GM04503 (cell line): ENCODE measurements at regions not wholly inside any gene's neighbourhood (a gene's known extent, or its start where the extent isn't known, plus 50 kb on each side); places are given as distances from the start of the nearest gene placed in this dataset.

Experiments used
- DNase-seq: peaks from one replicate; pipeline ENCODE4 v3.0.0-alpha.2; 2012; ENCODE audit warnings: low read depth

DNA sequence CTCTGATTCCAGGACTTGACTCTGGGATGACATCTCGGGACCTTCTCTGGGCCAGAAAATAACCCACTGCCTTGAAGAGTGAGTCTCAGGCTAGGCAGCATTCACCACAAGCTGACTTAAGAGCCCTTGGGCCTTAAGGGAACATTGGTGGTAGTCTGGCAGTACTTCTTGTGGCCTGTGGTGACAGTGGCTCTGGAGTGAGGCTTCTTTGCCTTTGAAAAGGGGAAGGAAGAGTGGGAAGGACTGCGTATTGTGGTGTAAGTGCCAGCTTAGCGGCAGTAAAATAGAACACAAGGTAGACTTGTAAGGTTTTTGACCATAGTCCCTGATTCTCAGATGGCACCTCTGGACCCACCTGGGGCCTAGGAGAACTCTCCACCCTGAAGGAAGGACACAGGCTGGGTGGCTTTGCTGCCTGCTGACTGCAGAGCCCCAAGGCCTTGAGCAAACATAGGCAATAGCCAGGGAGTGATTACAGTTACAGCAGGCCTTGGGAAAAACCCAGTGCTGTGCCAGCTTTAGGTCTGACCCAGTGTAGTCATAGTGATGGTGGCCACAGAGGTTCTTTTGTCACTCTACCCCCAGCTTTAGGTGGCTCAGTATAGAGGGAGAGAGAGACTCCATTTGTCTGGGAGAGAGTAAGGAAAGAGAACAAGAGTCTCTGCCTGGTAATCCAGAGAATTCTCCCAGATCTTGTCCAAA lies 483.9 kb downstream of the SH2D4B start:
- DNase-seq = no peak

DNA sequence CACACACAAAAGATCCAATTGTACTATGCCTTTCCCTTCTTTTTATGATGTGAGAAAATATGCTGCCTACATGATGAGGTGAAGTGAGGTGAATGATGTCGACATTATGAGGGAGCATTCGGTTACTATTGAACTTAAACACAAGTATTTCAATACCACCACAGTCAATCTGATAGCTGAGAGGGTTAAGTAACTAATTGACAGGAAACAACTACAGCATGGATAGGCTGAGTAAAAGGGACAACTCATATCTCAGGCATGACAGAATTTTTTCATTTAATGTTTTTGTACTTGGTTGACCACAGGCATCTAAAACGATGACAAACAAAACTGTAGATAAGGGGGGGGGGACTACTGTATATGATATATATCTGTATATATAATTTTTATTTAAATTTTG lies 488.9 kb downstream of the SH2D4B start:
- no peak for DNase-seq

DNA sequence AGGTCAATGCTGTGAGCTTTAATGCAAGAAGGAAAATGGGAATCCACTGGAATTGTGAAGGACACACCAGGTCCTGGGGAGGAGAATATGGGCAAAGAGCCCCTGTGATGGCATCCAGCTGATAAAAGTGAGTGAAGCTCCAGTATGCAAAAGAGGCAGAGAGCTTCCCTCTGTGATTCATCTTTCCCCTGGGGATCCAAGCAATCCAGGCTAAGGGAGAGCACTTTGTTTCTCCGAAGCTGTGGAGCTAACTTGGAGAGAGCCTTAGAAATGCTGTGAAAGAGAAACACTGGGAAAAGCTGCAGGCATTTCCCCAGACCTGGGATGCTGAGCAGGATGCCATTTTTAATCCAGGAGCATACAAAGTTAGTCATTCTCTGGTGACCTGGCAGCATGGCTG lies 489.5 kb downstream of the SH2D4B start:
- no peak for DNase-seq

DNA sequence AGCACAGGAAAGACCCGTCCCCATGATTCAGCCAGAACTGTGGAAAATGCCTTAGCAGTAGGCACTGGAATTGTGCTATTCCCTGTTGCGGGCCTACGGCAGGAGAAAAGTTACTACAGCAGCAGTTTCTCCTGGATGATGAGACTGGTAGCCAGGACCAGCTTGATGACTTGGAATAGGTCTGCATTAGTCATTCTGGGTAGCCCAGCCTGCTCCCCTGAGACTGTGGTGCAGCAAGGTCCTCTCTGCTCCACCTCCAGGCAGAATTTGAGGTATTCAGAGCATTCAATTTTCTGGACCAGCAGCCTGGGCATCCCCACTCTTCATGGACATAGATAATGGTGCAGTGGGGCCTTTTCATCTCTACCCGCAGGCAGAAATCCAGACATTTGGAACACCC lies 490.0 kb downstream of the SH2D4B start:
- no peak for DNase-seq

DNA sequence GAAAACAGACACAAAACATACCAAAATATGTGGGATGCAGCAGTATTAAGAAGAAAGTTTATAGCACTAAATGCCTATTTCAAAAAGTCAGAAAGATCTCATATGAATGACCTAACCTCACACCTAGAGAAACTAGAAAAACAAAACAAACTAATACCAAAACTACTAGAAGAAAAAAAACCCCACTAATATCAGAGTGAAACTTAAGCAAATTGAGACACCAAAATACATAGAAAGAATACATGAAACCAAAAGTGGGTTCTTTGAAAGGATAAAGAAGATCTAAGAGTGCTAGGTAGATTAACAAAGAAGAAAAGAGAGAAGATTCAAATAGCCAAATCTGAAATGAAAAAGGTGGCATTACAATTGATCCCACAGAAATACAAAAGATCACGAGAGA lies 494.1 kb downstream of the SH2D4B start:
- no peak for DNase-seq

DNA sequence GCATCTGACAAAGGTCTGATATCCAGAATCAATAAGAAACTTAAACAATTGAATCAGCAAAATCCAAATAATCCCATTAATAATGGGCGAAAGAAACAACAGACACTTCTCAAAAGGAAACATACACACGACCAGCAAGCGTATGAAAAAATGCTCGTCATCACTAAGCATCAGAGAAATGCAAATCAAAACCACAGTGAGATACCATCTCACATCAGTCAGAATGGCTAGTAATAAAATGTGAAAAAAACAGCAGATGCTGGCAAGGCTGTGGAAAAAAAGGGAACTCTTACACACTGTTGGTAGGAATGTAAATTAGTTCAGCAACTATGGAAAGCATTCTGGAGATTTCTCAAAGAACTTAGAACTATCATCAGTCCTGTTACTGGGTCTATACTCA lies 496.7 kb downstream of the SH2D4B start:
- DNase-seq = no peak

DNA sequence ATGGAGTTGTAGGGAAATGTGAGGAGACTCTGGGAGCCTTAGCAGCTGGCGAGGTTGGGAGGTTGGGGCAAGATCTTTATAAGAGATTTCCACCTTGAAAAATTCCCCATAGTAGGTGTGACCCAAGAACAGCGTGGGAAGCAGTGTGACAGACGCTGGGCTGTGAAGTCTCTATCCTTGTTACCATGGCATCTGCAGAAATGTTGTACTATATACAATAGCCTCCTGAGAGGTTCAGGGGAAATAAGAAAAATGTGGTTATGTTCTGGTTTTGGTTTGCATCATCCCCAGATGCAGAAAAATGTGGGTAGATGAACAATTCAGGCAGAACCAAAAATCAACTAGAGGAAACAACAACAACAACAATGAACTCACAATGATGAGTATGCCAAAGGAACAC lies 498.6 kb downstream of the SH2D4B start:
- DNase-seq = no peak

DNA sequence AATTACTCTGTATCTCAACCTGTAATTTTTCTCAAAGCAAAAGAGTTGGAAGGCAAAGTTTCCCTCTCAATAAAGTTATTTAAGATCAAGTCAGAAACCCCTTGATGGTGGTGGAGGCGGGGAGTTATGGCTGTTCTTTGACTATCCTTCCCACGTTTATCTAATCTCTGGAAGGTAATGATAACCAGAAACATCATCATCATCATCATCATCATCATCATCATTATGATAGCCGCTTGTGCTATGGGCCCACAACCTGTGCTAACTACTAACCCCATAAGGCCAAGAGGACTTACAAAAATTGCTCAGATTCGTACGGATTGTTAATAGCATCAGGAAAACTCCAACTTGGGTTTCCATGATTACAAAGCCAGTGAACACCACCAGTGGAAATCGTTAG lies 502.3 kb downstream of the SH2D4B start:
- no peak for DNase-seq

DNA sequence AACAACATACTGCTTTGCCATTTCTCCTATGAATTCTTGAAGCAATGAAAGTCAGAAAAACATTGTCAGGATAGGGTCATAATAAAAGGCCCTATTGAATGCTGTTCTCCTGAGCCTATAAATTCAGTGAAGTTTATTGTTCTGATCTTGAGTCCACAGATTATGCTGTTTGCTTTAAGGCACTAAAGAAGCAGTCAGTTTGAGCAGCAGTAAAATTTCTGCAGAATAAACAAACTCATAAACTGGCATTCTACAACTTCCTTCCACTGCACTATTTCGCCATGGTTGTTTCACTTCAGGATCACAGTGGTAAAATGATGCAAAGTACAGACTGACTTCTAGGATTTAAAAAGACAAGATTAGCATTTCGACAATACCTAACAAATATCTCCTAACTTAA lies 503.2 kb downstream of the SH2D4B start:
- DNase-seq = no peak

DNA sequence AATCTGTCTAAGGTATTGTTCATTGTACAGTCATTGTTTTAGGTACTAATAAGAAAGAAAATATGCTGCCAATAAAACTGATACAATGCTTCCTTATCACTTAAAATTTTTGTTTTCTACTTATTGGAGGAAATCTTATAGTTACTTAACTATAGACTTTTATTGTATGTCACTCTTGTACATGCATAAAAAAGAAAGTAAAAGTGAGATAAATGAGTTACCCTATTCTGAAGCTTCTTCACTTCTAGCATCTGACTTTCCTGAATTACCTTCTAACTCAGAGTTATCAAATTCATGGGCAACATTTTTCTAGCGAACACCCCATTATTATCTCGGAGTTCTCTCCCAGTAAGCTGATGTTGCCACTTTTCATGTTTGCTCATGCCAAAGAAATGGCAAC lies 504.9 kb downstream of the SH2D4B start:
- DNase-seq = no peak

DNA sequence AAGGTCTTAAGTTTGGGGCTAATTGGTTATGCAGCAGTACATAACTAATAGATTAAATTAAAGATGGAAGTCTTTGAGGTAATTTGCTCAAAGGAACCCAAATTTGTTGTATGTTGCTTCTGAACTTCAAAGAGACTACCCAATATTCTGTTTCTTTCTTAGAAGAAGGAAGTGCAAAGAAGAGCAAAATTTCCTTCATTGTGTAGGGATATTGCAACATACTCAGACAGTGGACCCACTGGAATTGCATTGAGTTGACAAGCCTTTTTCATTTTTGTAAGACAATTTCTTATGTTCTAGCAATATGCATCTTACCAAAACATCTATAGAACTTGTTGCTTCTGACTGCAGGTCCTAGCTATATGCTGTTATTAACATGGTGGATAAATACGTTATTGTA lies 527.8 kb downstream of the SH2D4B start:
- DNase-seq = no peak

DNA sequence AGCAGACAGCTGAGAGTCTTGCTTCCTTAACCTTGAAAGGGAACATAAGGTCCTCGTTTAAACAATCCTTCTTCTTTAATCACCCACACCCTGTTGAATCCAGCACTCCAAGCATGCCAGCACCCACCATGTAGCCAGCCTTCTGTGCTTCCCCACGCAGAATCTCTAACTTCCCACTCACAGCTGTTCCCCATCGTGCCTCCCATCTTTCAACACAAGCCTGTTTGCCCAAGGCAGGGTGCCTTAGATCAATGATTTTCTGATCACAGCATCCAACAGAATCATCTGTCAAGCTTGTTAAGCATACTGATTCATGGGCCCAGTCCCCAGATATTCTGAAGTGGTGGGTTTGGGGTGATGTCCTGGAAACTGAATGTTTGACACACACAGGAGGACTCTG lies 530.8 kb downstream of the SH2D4B start:
- no peak for DNase-seq

DNA sequence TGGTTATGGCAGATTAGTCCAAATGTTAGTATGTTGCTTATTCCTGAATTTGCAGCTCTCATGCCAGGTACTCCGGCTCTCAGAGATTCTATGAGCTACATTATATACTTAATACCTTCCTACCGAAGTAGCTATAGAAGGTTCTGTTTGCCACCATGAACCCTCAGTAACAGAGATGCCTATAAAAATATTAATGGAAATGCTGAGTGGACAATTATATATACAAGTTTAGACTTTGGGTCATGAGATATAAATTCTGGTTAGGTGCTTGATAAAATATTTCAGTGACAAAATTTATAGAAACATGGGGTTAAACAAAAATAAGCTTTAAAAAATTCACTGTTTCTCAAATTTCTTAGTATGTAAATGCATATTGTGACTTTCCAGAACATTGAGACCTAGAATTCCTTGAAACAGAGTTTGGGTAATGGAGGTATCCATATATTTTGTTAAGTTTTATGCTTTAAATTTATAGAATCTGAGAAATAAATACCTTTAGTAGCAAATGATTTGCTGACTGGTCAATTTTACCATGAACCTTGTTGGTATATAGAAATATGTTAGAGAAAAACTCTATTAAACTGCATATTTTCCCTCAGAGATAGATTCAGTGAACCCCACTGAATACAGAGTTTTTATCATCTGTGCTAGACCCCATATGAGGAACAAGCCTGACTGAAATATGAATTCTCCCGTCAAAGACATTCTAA lies 533.5 kb downstream of the SH2D4B start:
- no peak for DNase-seq

DNA sequence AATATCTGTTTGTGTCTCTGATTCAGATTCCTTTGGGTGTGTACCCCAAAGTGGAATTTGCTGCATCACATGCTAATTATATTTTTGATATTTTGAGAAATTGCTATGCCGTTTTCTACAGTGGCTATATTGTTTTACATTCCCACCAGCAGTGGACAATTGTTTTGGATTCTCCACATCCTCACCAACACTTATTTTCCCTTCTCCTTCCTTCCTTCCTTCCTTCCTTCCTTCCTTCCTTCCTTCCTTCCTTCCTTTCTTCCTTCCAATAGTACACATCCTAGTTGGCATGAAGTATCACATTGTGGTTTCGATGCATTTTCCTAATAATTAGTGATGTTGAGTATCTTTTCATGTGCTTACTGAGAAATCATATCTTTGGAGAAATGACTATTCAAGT lies 535.5 kb downstream of the SH2D4B start:
- DNase-seq = no peak

DNA sequence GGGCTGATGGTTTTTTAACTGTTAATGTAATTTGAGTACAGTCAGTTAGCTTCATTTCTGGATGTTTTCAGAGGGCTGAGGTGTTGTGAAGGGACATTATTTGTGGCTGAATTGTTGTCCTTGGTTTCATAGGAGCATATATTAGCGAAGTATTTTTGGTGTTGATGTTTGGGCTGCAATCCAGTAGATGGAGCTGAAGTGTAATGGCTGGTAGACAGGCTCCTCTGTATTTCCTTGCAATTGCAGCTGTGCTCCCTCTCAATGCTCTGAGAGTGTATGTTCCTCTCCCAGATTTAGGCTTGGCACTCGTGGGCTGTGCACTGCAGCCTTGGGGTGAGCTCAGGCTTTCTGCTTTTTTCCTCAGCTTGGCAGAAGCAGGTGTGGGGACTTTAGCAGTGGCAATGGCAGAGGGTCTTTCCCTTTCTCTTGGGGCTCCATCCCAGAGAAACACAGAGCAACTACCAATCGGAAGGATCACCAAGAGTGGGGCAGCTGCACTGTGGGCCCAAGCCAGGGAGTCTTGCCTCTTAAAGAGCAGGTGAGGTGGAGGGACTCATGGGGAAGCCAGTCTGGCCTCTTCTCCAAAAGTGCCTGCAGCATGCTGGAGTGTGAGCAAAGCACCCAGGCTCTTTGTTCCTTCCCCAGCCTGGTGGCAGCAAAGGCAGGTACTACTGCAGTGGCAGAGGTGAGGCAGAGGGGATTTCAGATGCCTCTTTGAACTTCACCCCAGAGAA lies 544.4 kb downstream of the SH2D4B start:
- no peak for DNase-seq

DNA sequence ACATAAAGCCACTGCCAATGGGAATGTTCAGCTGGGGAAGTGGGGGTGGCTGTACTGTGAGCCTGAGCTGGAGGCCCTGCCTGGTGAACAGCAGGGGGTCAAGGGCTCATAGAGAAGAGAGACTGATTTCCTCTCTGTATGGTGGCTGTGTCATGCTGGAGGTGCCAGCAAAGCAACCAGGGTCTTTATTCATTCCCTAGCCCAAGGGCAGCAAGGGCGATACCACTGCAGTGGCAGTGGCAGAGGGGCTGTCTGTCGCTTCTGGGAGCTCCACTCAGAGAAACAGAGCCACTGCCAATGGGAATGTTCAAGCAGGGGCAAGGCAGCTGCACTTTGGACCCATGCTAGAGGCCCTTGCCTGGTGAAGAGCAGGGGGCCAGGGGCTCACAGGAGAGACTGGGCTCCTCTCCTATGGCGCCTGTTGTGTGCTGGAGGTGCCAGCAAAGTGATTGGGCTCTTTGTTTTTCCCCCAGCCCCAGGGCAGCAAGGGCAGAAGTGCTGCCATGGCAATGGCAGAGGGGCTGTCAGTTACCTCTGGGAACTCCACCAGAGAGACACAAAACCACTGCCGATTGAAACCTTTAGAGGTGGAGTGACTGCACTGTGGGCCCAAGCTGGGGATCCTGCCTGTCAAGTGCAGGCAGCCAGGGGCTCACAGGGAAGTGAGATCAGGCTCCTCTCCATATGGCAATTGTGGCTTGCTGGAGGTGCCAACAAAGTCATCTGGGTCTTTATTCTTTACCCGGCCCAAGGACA lies 545.1 kb downstream of the SH2D4B start:
- DNase-seq = no peak

DNA sequence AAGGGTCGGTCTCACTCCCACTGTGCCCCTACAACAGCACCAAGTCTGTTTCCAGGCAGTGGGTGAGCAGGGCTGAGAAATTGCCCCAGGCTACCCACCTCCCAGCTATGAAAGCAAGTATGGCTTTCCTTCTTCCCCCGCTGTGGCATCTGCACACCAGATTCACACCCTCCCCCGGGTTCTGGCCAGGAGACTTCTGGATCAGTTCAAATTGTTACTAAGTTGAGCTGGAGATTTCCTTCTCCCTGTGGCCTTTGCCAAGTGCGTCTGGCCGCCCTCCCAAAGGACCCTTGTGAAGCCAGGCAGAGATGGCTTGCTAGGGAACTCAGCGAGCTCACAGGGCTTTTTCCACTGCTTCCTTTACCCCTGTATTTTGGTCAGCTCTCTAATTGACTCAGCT lies 555.4 kb downstream of the SH2D4B start:
- DNase-seq = no peak

DNA sequence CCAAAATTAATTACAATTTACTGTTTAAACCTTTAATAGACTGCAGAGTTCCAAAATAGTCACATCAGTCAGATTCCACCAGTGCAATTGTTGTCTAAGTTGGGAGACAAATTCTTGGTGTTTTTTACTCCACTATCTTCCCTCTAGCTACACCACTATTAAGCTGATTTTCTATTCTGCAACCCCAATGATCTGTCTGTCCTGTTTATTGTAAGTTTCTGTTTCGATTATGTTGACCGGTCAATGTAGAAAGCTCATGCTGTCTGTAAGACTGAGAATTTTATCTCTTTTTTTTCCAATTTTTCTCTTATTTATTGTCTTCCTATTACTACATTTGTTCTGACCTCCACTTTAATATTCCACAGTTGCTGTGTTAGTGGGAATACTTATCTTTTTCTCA lies 557.5 kb downstream of the SH2D4B start:
- DNase-seq = no peak

DNA sequence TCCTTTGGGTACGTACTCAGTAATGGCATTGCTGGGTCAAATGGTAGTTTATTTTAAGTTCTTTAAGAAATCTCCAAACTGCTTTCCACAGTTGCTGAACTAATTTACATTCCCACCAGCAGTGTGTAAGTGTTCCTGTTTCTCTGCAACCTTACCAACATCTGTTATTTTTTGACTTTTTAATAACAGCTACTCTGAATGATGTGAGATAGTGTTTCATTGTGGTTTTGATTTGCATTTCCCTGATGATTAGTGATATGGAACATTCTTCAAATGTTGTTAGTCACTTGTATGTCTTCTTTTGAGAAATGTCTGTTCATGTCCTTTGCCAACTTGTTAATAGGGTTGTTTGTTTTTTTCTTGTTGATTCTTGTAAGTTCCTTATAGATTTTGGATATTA lies 558.9 kb downstream of the SH2D4B start:
- DNase-seq = no peak

DNA sequence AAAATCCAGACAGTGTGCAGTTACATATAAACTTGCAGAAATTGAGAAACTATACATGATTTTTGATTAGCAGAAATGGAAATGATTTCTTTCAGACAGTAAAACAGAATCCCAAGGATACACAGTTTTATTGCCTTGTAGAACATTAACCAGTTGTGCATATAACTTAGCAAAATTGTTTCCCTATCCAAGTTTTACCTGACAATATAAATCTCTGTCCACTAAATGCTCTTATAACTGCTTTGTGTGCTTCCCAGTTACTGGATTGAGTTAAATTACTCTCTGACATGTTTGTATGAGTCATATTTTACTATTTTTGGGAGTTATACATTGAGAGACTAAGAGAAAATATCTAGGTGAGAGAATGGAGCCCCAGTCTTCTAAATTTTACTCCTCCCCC lies 563.4 kb downstream of the SH2D4B start:
- DNase-seq = no peak

DNA sequence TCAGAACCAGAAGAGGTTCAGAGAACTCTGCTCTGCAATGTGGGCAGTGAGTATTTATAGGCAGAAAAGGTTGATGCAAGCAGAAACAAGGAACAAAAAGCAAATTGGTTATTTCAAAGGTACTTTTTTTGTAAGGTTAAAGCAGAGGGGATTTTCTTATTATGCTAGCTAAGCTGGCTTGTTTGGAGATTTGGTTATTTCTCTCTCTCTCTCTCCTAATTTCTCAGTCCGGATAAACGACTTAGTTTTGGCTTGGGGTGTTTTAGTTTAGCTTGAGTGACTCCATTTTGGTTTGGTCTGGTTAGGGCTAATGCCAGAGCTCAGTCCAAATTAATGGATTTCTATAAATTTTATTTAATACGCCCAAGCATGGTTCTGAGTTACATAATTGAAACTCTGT lies 566.8 kb downstream of the SH2D4B start:
- DNase-seq = no peak

DNA sequence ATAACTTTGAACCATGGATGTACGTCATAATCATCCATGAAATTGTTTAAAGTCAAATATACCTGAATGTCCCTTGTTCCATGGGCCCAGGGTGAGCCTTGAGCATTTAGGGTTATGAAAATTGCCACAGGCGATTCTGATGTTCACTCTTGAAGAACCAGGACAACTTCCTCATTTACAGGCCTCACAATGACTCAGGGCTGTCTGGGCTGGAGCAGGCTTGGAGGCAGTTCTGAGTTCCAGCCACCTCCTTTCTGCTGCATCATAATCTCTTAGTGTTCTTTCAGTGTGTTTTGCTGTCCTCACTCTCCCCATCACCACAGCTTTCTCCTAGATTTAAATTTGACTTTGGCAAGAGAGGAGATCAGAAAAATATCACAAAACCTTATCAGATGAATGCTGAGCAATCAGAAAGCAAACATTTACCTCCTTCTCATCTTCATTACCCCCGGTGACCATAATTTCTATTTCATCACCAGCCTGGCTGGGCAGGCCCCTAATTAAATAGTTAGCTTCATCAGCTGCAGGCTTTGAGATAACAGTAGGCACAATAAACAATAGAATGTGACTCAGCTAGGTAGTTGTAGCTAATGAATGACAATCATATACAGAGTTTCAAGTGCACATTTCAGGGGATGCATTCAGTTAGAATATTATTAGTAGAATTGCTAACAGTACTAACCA lies 571.0 kb downstream of the SH2D4B start:
- no peak for DNase-seq
